NCI-H1417 (cell line): ENCODE measurements at regions not wholly inside any gene's neighbourhood (a gene's known extent, or its start where the extent isn't known, plus 50 kb on each side); places are given as distances from the start of the nearest gene placed in this dataset.

Source experiments
- DNase-seq, 3 experiments: peaks; one replicate each; lab custom pipeline; 2025; lab: John Stamatoyannopoulos, UW

- peak; percentile 59 to 84 (median 68) for DNase-seq
Measured at GRCh38 chr2:56444339-56444738, 260.5 kb downstream of the CCDC85A start.

- no peak for DNase-seq
Measured at GRCh38 chr2:56448403-56449001, 264.7 kb downstream of the CCDC85A start.

DNA sequence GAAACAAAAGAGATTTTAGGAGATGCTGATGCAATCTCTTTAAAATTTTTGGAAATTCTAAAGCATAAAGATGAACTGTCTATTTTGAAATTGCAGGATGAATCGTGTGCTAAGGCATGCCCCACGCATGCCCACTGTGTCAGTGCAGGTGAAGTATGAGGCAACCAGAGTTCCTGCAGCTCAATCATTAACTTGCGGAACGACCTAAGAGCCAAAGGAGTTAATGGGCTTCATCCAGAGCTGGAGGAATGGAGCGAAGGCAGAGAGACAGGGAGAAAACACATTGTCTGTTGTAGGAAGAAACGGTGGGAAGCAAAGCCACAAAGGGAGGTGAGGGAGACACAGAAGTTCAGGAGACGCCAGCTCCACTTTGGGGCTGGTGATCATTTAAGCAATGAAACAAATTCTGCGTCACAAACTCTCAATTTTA, 265.2 kb downstream of the CCDC85A start:
- DNase-seq = no peak

DNA sequence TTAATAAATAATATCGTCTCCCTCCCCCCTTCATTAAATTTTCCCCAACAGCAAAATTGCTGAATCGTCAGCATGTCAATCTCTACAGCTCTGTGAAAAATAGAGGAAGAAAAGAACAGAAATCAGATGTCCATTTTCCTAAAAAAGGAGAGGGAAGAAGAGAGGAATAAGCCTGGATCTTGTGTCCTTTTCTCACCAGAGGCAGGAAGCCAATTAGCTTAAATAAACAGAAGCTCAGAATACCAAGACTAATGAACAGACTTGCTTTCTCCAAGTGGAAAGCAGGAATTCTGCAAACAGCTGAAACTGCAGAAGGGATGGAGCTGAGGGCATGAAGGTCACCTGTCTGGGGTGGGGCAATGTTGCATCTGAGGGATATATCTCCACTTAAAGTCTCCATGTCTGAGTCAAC, 265.7 kb downstream of the CCDC85A start:
- peak; percentile 11 to 35 (median 19) for DNase-seq

- peak in 1 of 3 experiments; percentile 33 for DNase-seq
Measured at GRCh38 chr2:56450047-56450446, 266.3 kb downstream of the CCDC85A start.

DNA sequence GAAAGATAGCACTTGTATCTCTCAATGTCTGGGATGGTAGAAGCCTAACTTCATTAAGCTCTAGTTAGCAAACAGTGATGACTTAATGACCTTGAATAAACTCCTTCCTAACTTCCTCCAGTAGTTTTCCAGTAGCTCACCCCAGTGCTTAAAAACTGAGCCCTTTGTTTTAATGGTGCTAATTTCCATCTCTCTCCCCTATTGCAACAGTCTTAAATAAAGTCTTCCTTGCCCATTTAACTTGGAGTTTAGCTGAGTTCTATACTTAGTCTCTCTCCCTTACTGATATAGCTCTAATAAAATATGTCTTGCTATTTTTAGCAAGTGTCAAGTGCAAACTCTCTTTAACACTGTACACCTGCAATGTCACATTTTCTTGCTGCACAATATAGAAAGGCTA, 267.0 kb downstream of the CCDC85A start:
- DNase-seq = no peak

- no peak for DNase-seq
Measured at GRCh38 chr2:56455642-56456041, 271.9 kb downstream of the CCDC85A start.

DNA sequence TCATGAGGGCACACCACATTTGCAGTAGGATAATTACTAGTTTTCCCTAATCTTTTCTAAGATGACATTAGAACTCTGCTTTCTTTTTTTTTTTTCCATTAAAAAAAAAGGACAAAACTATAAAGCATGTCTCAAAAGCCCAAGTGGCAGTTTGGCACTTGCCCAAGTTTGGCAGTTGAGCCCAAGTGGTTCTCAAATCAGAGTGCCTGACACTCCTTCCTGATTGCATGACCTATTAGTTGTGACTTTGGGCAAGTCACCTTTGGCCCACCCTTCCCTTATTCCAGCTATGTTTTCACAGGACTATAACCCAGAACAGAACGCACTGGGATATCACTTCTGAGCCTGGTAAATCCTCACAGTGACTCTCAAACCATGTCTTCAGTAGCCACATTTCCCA, 273.0 kb downstream of the CCDC85A start:
- peak in 2 of 3 experiments; percentile 34 to 49 for DNase-seq

- no peak for DNase-seq
Measured at GRCh38 chr2:56460508-56460907, 276.7 kb downstream of the CCDC85A start.

DNA sequence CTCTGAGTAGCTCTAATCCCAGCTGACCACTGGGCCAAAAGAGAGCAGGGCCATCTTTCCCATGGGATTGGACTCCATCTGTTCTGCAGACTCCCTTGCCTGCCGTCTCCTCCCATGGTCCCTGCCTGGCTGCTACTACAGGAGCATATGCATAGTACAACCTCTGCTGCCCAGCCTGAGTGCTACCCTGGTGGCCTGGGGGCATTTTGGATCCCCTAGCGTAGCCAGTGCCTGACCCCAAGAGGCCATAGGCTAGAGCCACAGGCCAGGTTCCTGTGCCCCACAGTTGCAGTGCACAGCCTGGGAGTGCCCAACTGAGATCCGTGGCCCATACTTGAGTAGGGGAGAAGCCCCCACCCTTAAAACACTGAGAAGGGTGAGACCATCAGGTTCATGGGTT, 280.3 kb downstream of the CCDC85A start:
- DNase-seq = no peak

GRCh38 chr2:56464613-56465012, 280.8 kb downstream of the CCDC85A start:
- DNase-seq = no peak

- DNase-seq = no peak
Measured at GRCh38 chr2:56465491-56465890, 281.7 kb downstream of the CCDC85A start.

DNA sequence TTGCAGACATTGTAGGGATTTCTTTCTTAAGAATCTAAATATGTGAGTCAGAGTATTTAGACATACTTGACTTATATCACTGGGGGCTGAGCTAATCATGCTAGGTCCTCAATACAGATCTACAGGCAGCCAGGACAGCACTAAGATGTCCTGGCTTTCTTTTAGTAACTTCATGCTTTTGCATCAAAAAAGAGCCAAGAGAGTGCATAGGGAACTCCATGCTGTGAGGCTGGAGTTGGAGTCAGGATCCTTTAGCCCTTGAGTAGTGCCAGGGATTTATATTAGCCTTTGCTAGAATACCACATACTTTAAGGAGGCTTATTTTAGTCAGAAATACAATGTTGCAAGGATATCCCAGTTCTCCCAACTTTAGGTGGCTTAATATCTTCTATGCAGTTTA, 289.7 kb downstream of the CCDC85A start:
- no peak for DNase-seq

GRCh38 chr2:56474412-56475158, 290.8 kb downstream of the CCDC85A start:
- DNase-seq = peak; percentile 79 to 98 (median 93)

- peak in 1 of 3 experiments; percentile 63 for DNase-seq
Measured at GRCh38 chr2:56475191-56475590, 291.4 kb downstream of the CCDC85A start.

DNA sequence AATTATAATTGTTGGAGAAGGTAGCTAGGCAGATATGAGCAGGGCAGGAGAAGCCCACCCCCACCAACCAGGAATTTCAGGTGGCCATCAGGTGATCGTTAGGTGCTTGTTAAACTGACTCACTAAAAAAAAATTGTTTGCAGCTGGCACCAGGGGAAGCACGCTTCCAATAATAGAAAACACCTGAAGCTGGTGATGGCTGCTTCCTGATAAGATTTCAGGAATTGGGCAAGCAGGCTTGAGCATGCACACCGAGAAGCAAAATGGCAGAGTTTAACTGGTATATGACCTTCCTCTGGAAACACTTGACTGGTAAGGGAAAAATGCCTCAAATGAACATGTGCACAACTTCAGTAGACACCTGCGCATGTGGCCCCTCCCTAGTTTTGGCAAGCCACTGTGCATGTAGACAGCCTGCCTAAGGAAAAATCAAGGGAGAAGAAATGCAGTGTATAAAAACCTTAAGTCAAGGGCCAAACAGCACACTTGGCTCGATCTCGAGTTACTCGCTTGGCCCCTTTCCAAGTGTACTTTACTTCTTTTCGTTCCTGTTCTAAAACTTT, 292.8 kb downstream of the CCDC85A start:
- DNase-seq = peak in 2 of 3 experiments; percentile 19 to 58

- no peak for DNase-seq
Measured at GRCh38 chr2:56478027-56478426, 294.2 kb downstream of the CCDC85A start.

DNA sequence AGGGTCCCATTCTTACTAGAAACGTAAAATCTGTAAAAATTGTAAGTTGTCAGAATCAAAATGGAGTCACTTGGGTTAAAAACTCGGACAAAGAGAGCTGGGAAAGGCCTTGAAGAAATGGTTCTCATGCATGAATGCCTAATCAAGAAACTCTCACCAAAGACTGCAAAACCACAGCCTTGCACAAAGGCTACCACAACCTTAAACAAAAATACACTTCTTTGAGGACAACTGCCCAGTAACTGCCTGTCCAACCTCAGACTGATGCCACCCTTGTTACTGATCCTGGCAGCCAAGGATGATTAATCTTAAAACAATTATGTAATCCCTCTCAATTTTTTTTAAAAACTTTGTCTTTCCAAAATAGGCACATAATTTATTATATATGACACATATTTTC, 299.3 kb downstream of the CCDC85A start:
- DNase-seq = no peak

DNA sequence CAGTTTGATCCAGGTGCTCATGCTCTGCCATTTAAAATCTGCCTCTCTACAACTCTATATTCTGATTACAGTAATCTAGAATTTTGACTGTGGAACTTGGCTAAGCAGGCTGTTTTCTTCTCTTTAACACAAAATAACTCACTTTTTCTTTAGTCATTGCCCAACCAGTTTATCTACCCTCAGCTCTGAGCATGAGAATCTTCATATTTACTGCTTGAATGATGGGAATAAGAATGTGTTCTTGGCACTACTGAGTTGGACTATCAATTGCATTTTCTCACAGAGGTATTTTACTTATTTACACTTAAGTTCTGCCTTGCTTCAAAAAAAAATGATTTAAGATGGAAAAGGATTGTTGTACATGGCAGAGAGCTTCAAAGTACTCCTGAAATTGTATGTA, 301.1 kb downstream of the CCDC85A start:
- no peak for DNase-seq

- no peak for DNase-seq
Measured at GRCh38 chr2:56500317-56500716, 316.5 kb downstream of the CCDC85A start.

DNA sequence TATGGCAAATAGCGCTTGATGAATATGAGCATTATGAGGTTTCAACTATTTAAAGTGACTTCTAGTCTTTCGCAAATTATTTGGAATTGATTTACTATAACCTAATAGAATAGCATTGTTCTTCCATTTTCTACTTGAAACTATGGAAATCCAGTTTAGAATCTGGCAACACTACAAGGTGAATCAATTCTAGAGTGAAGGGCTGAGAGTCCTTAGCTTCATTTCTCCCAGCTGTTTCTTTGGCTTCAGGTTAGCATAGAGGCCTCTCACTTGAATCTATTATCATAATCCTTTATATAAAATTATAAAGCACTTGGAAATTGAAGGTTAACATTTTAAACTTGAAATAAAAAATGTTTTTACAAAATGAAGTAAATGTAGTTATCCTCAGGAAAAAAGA, 318.8 kb downstream of the CCDC85A start:
- DNase-seq = no peak

DNA sequence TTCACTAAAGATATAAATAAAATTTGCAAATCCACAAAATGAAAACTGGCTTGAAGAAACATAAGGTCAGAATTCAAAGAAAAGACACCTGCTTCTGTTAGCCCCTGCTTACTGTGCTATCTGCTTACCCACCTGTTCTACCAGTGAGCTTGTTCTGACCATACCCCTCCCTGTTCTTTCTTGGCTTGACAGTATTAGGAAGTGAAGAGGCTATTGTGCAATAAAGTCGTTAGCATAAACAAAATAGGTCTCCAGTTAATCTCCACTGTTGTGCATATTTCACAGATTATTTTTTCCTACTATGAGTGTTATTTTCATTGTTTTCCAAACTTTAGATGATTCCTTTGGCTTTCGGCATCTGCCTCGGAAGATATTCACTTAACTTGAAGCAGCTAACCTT, 322.1 kb downstream of the CCDC85A start:
- DNase-seq = no peak

GRCh38 chr2:56508662-56509061, 324.9 kb downstream of the CCDC85A start:
- DNase-seq = no peak
